HepG2 (cell line): ENCODE measurements at regions not wholly inside any gene's neighbourhood (a gene's known extent, or its start where the extent isn't known, plus 50 kb on each side); places are given as distances from the start of the nearest gene placed in this dataset.

ENCODE experiments used
- ATAC-seq: fragments of 200-7000 bp; cut with Tn5 transposase; 3 replicates; pipeline ENCODE4 v1.9.1; 2020; ENCODE audit warnings: mild to moderate bottlenecking, moderate library complexity
- BruUV-seq: library from RNA; stranded (reverse); fragments of 400-500 nt; replicated peaks from 2 replicates; lab custom pipeline; 2021; lab: Mats Ljungman, UMichigan
- CTCF ChIA-PET: fragments of 300-600 bp; formaldehyde crosslinking; extraction: SDS; loops from one replicate; lab custom pipeline; 2021; ENCODE audit warnings: low total read pairs, inconsistent platforms, low intra/inter-chr PET ratio; lab: Yijun Ruan, JAX
- POLR2A ChIA-PET: fragments of 350-600 bp; sonication (Branson Sonifier 250); formaldehyde crosslinking; loops from one replicate; lab custom pipeline; 2020; ENCODE audit warnings: antibody characterized with exemption, inconsistent platforms; lab: Yijun Ruan, JAX
- DNase-seq: peaks from one replicate; pipeline ENCODE4 v3.0.0-alpha.2; 2015; ENCODE audit warnings: low spot score
- FAIRE-seq: peaks from 3 replicates; lab custom pipeline; 2011; peaks lifted over from hg19 to GRCh38; lab: Jason Lieb, UNC
- H2AFZ ChIP-seq: one replicate; pipeline ENCODE4 v1.6.1; 2011; ENCODE audit warnings: low read length, inconsistent platforms
- H3K27ac ChIP-seq: fragments of 300-600 bp; 3 replicates; pipeline ENCODE4 v1.8.0; 2011; ENCODE audit warnings: mixed run types, mild to moderate bottlenecking, mixed read lengths, low read length, inconsistent platforms; ENCODE audit not compliant: insufficient read depth; ENCODE audit errors: extremely low read length
- H3K27me3 ChIP-seq, 2 experiments: fragments of 200-600 bp in 1 of 2; 2 replicates in 1 of 2; 3 replicates in 1 of 2; pipeline versions ENCODE4 v1.6.0 to v1.8.0; 2011; ENCODE audit warnings: low read length in 2 of 2, mild to moderate bottlenecking in 2 of 2, moderate library complexity in 2 of 2, inconsistent platforms in 1 of 2; ENCODE audit not compliant: insufficient read depth in 2 of 2, control insufficient read depth in 1 of 2
- H3K36me3 ChIP-seq, 2 experiments: fragments of 200-600 bp in 1 of 2; replicated peaks in 1 of 2; 2 replicates in 1 of 2; 3 replicates in 1 of 2; pipeline versions ENCODE4 v1.5.1 to v1.8.0; 2011; ENCODE audit warnings: low read length in 2 of 2, inconsistent platforms in 1 of 2; ENCODE audit not compliant: insufficient read depth in 2 of 2, control insufficient read depth in 1 of 2
- H3K4me1 ChIP-seq: 2 replicates; pipeline ENCODE4 v1.5.1; 2012; ENCODE audit warnings: low read length, inconsistent platforms; ENCODE audit not compliant: insufficient read depth
- H3K4me2 ChIP-seq: 2 replicates; pipeline ENCODE4 v1.6.0; 2011; ENCODE audit warnings: low read depth, low read length, inconsistent platforms
- H3K4me3 ChIP-seq, 3 experiments: fragments of 200-600 bp in 1 of 3; sonication (generic), shearing (Covaris generic) in 1 of 3; replicated peaks in 1 of 3; 2 replicates each; pipeline ENCODE4 v1.5.1; 2011 to 2016; ENCODE audit warnings: low read length in 3 of 3, inconsistent platforms in 2 of 3, low read depth in 2 of 3, mild to moderate bottlenecking in 2 of 3, control low read depth in 1 of 3, mixed read lengths in 1 of 3; ENCODE audit not compliant: insufficient read depth in 1 of 3
- H3K79me2 ChIP-seq: one replicate; pipeline ENCODE4 v1.6.1; 2011; ENCODE audit warnings: low read length, inconsistent platforms; ENCODE audit not compliant: insufficient read depth
- H3K9ac ChIP-seq: 2 replicates; pipeline ENCODE4 v1.6.0; 2011; ENCODE audit warnings: mild to moderate bottlenecking, low read depth, low read length, inconsistent platforms; ENCODE audit not compliant: insufficient read depth
- H3K9me3 ChIP-seq: 2 replicates; pipeline ENCODE4 v1.5.1; 2012; ENCODE audit warnings: mild to moderate bottlenecking, low read length
- H4K20me1 ChIP-seq: 2 replicates; pipeline ENCODE4 v1.6.0; 2011; ENCODE audit warnings: inconsistent platforms, mild to moderate bottlenecking, low read length, moderate library complexity; ENCODE audit not compliant: insufficient read depth
- FOXM1 ChIP-seq: sonication (generic); formaldehyde crosslinking; IDR thresholded peaks from 2 replicates; pipeline ENCODE4 v1.5.0; 2020; ENCODE audit warnings: missing genetic modification reagents
- KAT8 ChIP-seq: IDR thresholded peaks from 2 replicates; pipeline ENCODE4 v1.6.1; 2016; ENCODE audit warnings: missing genetic modification reagents, missing compliant biosample characterization
- RXRA ChIP-seq: sonication (generic); formaldehyde crosslinking; IDR thresholded peaks from 2 replicates; pipeline ENCODE4 v1.5.1; 2020; ENCODE audit warnings: missing genetic modification reagents
- SOX6 ChIP-seq, 2 experiments: fragments of 450-650 bp in 1 of 2; sonication (generic) in 1 of 2; formaldehyde crosslinking in 1 of 2; IDR thresholded peaks; 2 replicates each; pipeline versions ENCODE4 v1.4.0 to v1.6.1; 2017 to 2020; ENCODE audit warnings: antibody characterized with exemption in 1 of 2, mild to moderate bottlenecking in 1 of 2, missing genetic modification reagents in 1 of 2
- TIGD3 ChIP-seq: sonication (generic); formaldehyde crosslinking; IDR thresholded peaks from 2 replicates; pipeline ENCODE4 v1.5.1; 2020; ENCODE audit warnings: mild to moderate bottlenecking, missing genetic modification reagents, borderline replicate concordance
- ZBTB10 ChIP-seq: sonication (generic); formaldehyde crosslinking; IDR thresholded peaks from 2 replicates; pipeline ENCODE4 v1.4.0; 2020; ENCODE audit warnings: missing genetic modification reagents, borderline replicate concordance
- ZEB1 ChIP-seq: IDR thresholded peaks from 2 replicates; pipeline ENCODE4 v1.6.1; 2012; ENCODE audit warnings: mild to moderate bottlenecking, low read depth, inconsistent platforms; ENCODE audit not compliant: insufficient replicate concordance
- ZNF589 ChIP-seq: sonication (generic); formaldehyde crosslinking; conservative IDR thresholded peaks from 2 replicates; pipeline ENCODE4 v1.8.0; 2022; ENCODE audit warnings: mild to moderate bottlenecking, moderate library complexity, missing genetic modification reagents
- ZNF747 ChIP-seq: sonication (generic); formaldehyde crosslinking; IDR thresholded peaks from 2 replicates; pipeline ENCODE4 v1.8.1; 2023; ENCODE audit warnings: missing genetic modification reagents, mild to moderate bottlenecking, borderline replicate concordance
- WGBS: methylation state at CpG from one replicate; pipeline ENCODE4 v1.1.6; 2017; ENCODE audit warnings: low lambda C conversion rate; 5-methylcytosine and 5-hydroxymethylcytosine counted together
- in situ Hi-C: cut with HindIII; loops from 2 replicates; pipeline ENCODE4 v1.10.0; 2017; ENCODE audit warnings: low pct_unique_long_range_greater_than_20kb; ENCODE audit not compliant: extremely low pct_ligation_motif_present
- intact Hi-C: fragments of 100-400 bp; cut with micrococcal nuclease; formaldehyde crosslinking; loops from one replicate; pipeline ENCODE4 v1.10.0; 2022; ENCODE audit not compliant: unreplicated experiment
- TF ChIP-seq, protein P1 (sequence below): IDR thresholded peaks from 2 replicates; pipeline ENCODE4 v1.6.1; 2018; ENCODE audit warnings: missing genetic modification reagents

DNA sequence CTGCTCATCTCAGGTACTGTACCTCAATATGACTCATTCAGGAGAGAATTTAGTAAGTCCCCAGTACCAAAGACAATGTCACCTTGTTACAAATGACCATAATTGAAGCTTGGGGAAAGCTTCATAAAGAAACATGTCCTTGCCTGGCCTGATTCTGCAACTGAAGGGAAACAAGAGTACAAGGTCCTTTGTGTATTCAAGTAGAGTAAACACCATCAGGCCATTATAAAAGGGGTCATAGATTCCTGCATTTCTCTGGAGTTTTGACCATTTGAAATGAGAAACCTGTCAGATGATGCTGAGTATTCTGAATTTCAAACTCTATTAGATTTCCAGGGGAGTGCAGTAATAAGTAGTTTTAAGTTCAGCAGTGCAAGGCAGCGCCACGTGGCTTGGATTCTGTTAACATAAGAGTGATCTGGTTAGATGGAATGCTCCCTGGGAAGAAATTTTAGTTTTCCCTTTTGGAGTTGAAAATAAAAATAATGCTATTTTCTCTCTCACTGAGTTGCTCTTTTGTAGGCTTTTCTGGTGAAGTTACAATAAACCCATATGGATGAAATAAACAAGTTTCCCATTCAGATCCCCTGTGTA, 1054.3 kb downstream of the EPHA7 start (continued):
- TF ChIP-seq ZNF589 (no peak), ZEB1 (peak; percentile 62), KAT8 (CRISPR knock-in tag) (no peak), ZBTB10 (no peak), RXRA (CRISPR knock-in tag) (no peak; the same call in 1 of the 2 replicates)

DNA sequence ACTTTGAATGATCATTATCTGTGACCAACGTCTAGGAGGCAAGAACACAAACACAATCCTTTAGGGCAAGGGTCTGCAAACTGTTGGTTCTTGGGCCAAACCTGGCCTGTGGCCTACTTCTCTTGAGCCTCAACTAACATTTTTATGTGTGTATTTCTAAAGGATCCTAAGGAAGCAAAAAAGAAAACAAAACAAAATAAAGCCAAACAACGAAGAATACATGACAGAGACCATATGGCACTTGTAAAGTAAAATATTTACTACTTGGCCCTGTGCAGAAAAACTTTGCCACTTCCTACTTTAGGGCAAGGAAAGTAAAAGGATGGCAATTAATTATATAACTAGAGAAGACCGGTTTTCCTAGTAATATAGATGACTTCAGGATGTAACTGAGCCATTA, 1056.2 kb downstream of the EPHA7 start:
- in situ Hi-C loops = no loop called here
- no peak overlapping the region for H3K4me3 ChIP-seq
- no peaks in the 10 kb centered on the region for H3K36me3 ChIP-seq
- peaks cover 47% of the 10 kb centered on the region for H3K4me1 ChIP-seq
- H4K20me1 ChIP-seq = no peaks in the 10 kb centered on the region
- H3K27ac ChIP-seq = no peak overlapping the region
- no peak overlapping the region for H2AFZ ChIP-seq
- no peaks in the 10 kb centered on the region for H3K27me3 ChIP-seq
- FAIRE-seq (no peak), ATAC-seq (no peak), DNase-seq (no peak)
- 75% methylated on average over 3 of the region's 3 CpGs for WGBS
- POLR2A ChIA-PET = no interaction called here
- intact Hi-C loops = no loop called here
- peaks cover 5% of the 10 kb centered on the region; the same call in 1 of the 2 replicates for H3K9me3 ChIP-seq
- no peaks in the 10 kb centered on the region for H3K79me2 ChIP-seq
- no peak overlapping the region for H3K9ac ChIP-seq
- no TSS peak for BruUV-seq
- no peak overlapping the region for H3K4me2 ChIP-seq
- CTCF ChIA-PET = no interaction called here
- TF ChIP-seq ZNF747 (CRISPR knock-in tag) = no peak
- TF ChIP-seq, protein P1, sequence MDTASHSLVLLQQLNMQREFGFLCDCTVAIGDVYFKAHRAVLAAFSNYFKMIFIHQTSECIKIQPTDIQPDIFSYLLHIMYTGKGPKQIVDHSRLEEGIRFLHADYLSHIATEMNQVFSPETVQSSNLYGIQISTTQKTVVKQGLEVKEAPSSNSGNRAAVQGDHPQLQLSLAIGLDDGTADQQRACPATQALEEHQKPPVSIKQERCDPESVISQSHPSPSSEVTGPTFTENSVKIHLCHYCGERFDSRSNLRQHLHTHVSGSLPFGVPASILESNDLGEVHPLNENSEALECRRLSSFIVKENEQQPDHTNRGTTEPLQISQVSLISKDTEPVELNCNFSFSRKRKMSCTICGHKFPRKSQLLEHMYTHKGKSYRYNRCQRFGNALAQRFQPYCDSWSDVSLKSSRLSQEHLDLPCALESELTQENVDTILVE (CRISPR knock-in tag) = no peak
- no peak for TF ChIP-seq SOX6 (IDR thresholded peaks at IDR 0.05)
- no peak for TF ChIP-seq SOX6 (CRISPR knock-in tag; IDR thresholded peaks at IDR 0.05)
- no peak for TF ChIP-seq FOXM1 (CRISPR knock-in tag)
- TF ChIP-seq TIGD3 (CRISPR knock-in tag) = no peak
